Uterus (tissue), 3 donors: ENCODE measurements at regions not wholly inside any gene's neighbourhood (a gene's known extent, or its start where the extent isn't known, plus 50 kb on each side); places are given as distances from the start of the nearest gene placed in this dataset.

Source experiments
- DNase-seq, 2 donors: peaks; one replicate each; pipeline ENCODE4 v3.0.0-alpha.2; 2019 to 2020
- H3K27ac ChIP-seq, 2 donors: fragments of 200-600 bp; sonication (generic); 1 replicate in 1 of 2; 2 replicates in 1 of 2; pipeline ENCODE4 v1.5.1; 2016 to 2018
- H3K27me3 ChIP-seq, 2 donors: fragments of 200-600 bp; sonication (generic); one replicate each; pipeline ENCODE4 v1.5.1; 2018 to 2019; ENCODE audit warnings: control low read depth in 1 of 2
- H3K36me3 ChIP-seq, 2 donors: fragments of 200-600 bp; sonication (generic); one replicate each; pipeline ENCODE4 v1.5.1; 2019; ENCODE audit warnings: control low read depth in 1 of 2
- H3K4me1 ChIP-seq, 2 donors: fragments of 200-600 bp; sonication (generic); one replicate each; pipeline ENCODE4 v1.5.1; 2018 to 2019; ENCODE audit warnings: control low read depth in 1 of 2
- H3K4me3 ChIP-seq, 2 donors: fragments of 200-600 bp; sonication (generic); 1 replicate in 1 of 2; 2 replicates in 1 of 2; pipeline ENCODE4 v1.5.1; 2018 to 2019; ENCODE audit warnings: mild to moderate bottlenecking in 1 of 2
- H3K9me3 ChIP-seq, 2 donors: fragments of 200-600 bp; sonication (generic); one replicate each; pipeline ENCODE4 v1.5.1; 2019; ENCODE audit warnings: control low read depth in 1 of 2
- POLR2A ChIP-seq, 2 donors: fragments of 450-650 bp; IDR thresholded peaks; one replicate each; pipeline ENCODE4 v1.6.1; 2016; ENCODE audit warnings: antibody characterized with exemption in 2 of 2, mild to moderate bottlenecking in 1 of 2, moderate library complexity in 1 of 2
- intact Hi-C: fragments of 100-400 bp; cut with DNase I; formaldehyde crosslinking; loops from one replicate; pipeline ENCODE4 v1.15.1; 2023; ENCODE audit warnings: low total_unique reads
- TF ChIP-seq, protein P1 (sequence below), 4 experiments: fragments of 200-600 bp in 2 of 4; fragments of 450-650 bp in 2 of 4; sonication (generic) in 2 of 4; IDR thresholded peaks; one replicate each; pipeline ENCODE4 v1.5.1; 2016 to 2019; ENCODE audit warnings: antibody characterized with exemption in 4 of 4, mild to moderate bottlenecking in 2 of 4, moderate library complexity in 1 of 4
- donor health status: DM: yes; HTN: yes; CAD: no.

DNA sequence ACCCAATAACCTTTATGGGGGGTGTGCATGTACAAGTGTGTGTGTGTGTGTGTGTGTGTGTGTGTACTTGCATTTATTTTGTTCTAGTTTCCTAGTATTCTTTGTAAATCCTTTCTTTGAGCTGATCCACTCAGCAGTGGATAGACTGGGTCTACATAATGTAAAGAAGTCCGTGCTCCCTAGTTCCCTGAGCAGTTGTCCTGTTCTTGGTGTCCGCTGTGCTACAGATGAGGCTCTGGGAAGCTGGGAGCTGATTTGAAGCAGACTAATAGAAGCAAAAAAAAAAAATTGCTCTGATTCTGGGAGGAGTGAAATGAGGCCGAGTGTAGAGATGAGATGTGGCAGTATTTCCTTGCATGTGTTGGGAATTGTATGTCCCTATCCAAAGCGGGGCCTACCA lies 150.4 kb upstream of the WSCD2 start:
- no peaks in the 10 kb centered on the region for H3K27me3 ChIP-seq
- DNase-seq: no peak
- no peaks in the 10 kb centered on the region for H3K9me3 ChIP-seq
- intact Hi-C loops: no loop called here
- H3K4me1 ChIP-seq: no peaks in the 10 kb centered on the region
- no peaks in the 10 kb centered on the region for H3K36me3 ChIP-seq
- no peak for TF ChIP-seq POLR2A (IDR thresholded peaks at IDR 0.05)
- TF ChIP-seq, protein P1, sequence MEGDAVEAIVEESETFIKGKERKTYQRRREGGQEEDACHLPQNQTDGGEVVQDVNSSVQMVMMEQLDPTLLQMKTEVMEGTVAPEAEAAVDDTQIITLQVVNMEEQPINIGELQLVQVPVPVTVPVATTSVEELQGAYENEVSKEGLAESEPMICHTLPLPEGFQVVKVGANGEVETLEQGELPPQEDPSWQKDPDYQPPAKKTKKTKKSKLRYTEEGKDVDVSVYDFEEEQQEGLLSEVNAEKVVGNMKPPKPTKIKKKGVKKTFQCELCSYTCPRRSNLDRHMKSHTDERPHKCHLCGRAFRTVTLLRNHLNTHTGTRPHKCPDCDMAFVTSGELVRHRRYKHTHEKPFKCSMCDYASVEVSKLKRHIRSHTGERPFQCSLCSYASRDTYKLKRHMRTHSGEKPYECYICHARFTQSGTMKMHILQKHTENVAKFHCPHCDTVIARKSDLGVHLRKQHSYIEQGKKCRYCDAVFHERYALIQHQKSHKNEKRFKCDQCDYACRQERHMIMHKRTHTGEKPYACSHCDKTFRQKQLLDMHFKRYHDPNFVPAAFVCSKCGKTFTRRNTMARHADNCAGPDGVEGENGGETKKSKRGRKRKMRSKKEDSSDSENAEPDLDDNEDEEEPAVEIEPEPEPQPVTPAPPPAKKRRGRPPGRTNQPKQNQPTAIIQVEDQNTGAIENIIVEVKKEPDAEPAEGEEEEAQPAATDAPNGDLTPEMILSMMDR (IDR thresholded peaks at IDR 0.05): no peak
- no peak overlapping the region for H3K4me3 ChIP-seq
- no peak overlapping the region for H3K27ac ChIP-seq

DNA sequence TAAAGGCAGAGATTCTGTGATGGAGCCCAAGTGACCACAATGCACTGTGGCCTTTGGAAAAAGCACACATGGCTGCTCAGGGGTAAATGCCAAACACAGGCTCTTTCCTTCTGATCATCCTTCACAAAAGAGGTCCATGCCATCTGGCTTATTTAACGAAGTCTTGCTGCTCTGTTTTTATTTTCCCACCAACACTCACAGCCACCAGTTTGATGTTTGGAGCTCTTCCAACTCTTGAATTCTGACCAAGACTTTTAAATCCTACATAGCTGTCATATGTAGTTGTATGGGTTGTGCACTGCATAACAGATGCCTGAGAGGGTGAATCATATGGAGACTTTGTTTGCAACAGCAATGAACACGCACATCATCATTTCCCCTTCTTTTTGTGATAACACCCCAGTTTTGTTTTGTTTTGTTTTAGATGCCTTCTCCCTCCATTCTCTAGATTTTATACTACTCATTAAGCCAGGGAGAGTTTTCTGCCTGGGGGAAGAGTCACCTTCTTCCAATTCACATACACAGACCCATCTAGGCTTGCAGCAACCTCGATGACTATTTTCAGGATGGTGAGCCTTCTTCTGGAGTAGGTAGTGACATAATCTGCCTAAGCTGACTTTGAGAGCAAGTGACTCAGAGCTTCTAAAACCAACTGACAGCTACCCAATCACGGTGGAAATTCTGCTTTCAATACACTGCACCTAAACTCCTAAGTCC lies 145.2 kb upstream of the WSCD2 start:
- DNase-seq: no peak
- Histone ChIP-seq H3K27ac (no peak overlapping the region), H3K36me3 (no peaks in the 10 kb centered on the region), H3K4me1 (no peaks in the 10 kb centered on the region), H3K27me3 (no peaks in the 10 kb centered on the region), H3K9me3 (no peaks in the 10 kb centered on the region), H3K4me3 (no peak overlapping the region)
- TF ChIP-seq, protein P1 (IDR thresholded peaks at IDR 0.05): no peak
- no peak for TF ChIP-seq POLR2A (IDR thresholded peaks at IDR 0.05)
- intact Hi-C loops: no loop called here

DNA sequence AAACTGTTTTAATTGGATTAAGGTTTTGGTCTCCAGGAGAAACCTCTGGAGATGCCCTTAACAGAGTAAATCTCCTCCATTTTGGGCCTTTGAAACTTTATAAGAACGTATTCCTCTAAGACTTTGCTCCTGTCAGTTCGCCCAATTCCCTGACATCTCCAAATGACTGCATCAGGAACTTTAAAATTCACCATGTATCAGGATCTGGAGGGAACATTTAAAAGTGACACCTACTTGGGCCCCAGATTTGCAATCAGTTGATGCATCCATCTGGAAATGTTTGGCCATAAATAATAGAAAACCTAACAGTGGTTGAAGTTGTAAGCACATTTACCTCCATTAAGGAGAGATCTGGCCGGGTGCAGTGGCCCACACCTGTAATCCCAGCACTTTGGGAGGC lies 144.1 kb upstream of the WSCD2 start:
- no peak overlapping the region for H3K4me3 ChIP-seq
- no peaks in the 10 kb centered on the region for H3K9me3 ChIP-seq
- TF ChIP-seq POLR2A (IDR thresholded peaks at IDR 0.05): no peak
- TF ChIP-seq, protein P1 (IDR thresholded peaks at IDR 0.05): no peak
- no peak for DNase-seq
- no peaks in the 10 kb centered on the region for H3K4me1 ChIP-seq
- intact Hi-C loops: no loop called here
- no peaks in the 10 kb centered on the region for H3K27me3 ChIP-seq
- no peak overlapping the region for H3K27ac ChIP-seq
- H3K36me3 ChIP-seq: no peaks in the 10 kb centered on the region

DNA sequence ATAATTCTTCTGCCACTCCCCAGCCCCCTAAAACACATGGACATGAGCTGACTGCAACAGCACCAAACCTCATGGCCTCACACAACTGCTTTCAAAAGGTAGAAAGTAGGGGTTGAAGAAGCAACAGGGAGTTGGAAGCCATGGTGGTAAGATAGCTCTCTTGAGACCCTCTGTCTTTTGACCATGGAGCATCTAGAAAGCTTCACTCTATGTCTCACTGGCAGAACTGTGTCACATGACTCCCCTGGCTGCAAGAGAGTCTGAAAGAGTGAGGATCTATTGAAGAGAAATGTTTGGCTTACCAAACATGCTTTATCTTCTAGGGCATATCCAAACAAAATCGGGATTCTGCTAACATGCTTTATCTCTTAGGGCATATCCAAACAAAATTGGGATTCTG lies 142.9 kb upstream of the WSCD2 start:
- H3K27ac ChIP-seq: no peak overlapping the region
- no peak overlapping the region for H3K4me3 ChIP-seq
- H3K9me3 ChIP-seq: no peaks in the 10 kb centered on the region
- no peaks in the 10 kb centered on the region for H3K36me3 ChIP-seq
- H3K27me3 ChIP-seq: no peaks in the 10 kb centered on the region
- no peaks in the 10 kb centered on the region for H3K4me1 ChIP-seq
- DNase-seq: no peak
- intact Hi-C loops: no loop called here
- no peak for TF ChIP-seq POLR2A (IDR thresholded peaks at IDR 0.05)
- TF ChIP-seq, protein P1 (IDR thresholded peaks at IDR 0.05): no peak

DNA sequence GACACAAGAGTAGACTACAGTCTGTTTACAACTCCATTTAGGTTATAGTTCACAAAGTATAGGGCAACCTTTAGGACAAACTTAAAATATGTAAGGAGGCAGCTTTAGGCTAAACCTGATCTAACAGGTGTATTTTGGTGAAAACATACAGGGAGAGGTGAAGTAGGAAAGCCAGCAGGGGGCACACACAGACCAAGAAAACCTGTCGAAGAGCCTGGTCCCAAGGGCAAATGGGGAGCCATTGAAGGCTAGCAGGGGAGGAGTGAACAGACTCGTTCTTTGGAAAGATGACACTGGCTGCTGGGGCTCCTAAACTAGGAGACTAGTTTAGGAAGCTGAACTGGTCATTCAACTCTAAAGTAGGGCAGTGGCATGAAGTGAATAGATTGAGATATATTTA lies 138.8 kb upstream of the WSCD2 start:
- peak; percentile 18 to 28 for DNase-seq
- no peaks in the 10 kb centered on the region for H3K27me3 ChIP-seq
- no peaks in the 10 kb centered on the region for H3K9me3 ChIP-seq
- H3K27ac ChIP-seq: no peak overlapping the region
- no peaks in the 10 kb centered on the region for H3K36me3 ChIP-seq
- intact Hi-C loops: no loop called here
- no peaks in the 10 kb centered on the region for H3K4me1 ChIP-seq
- no peak overlapping the region for H3K4me3 ChIP-seq
- TF ChIP-seq, protein P1 (IDR thresholded peaks at IDR 0.05): peak; percentile 19 to 50 (median 29)
- no peak for TF ChIP-seq POLR2A (IDR thresholded peaks at IDR 0.05)
